Posterior cingulate gyrus (tissue), 11 donors: ENCODE measurements at regions not wholly inside any gene's neighbourhood (a gene's known extent, or its start where the extent isn't known, plus 50 kb on each side); places are given as distances from the start of the nearest gene placed in this dataset.
A peak's percentile ranks its signal among the peaks of the same experiment; 100 is the strongest.
"Not testable (repeated sequence)": the region's sequence is repeated elsewhere in the genome, so short reads cannot be mapped to it uniquely, and the experiment has no call there.

Experiments
- DNase-seq, 10 donors: peaks; one replicate each; pipeline versions ENCODE4 v3.0.0 to v3.0.0-alpha.2; 2020 to 2021; ENCODE audit warnings: mixed read lengths in 3 of 10
- intact Hi-C: fragments of 100-400 bp; cut with DNase I; formaldehyde crosslinking; loops from one replicate; pipeline ENCODE4 v1.15.1; 2023

GRCh38 chrX:39258331-39258730 lies 457.1 kb downstream of the MID1IP1 start:
- intact Hi-C loops, result no loop called here
- DNase-seq, result no peak

GRCh38 chrX:39260965-39261364 lies 459.7 kb downstream of the MID1IP1 start:
- intact Hi-C loops, result no loop called here
- DNase-seq, result no peak

- intact Hi-C loops, result no loop called here
- no peak for DNase-seq
These were observed 460.3 kb downstream of the MID1IP1 start for GRCh38 chrX:39261446-39262147.

DNA sequence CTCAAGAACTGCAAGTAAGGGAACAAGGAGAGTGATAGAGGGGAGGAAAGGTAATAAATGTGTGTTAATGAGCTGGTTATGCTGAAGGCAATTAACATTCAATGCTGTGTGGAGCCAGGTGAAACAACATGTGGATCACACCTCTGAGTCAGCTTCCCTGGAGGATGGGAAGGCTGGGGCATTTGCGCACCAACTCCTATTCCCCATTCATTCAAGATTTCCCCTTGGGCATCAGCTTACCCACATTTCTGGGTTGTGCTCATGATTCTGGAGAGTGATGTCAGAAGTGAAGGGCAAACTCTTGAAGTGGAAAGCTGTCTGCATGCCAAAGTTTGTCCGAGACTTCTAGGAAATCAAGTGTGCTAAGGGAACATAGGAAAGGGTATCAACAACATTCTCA lies 461.4 kb downstream of the MID1IP1 start:
- no peak for DNase-seq
- intact Hi-C loops, result no loop called here

DNA sequence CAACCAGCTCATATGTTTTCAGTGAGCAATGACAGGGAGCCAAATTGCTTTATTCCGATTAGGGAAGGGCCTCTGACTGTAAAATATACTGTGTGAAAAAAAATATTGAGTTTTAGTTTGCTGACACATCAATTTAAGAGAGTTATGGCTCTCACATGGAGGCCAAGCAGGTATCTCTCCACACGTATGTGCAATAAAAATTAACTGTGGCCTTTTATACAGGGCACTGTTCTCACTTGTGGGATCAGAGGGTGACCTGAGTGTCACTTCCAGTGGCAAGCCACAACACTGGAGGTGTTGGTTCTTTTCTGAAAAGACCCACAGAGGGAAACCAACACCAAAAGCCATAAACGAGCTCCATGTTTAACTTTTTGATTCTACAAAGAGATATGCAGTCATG lies 462.8 kb downstream of the MID1IP1 start:
- intact Hi-C loops, result no loop called here
- no peak for DNase-seq

GRCh38 chrX:39267176-39267575 lies 465.9 kb downstream of the MID1IP1 start:
- intact Hi-C loops, result no loop called here
- no peak for DNase-seq

GRCh38 chrX:39268207-39268606 lies 466.9 kb downstream of the MID1IP1 start:
- no peak for DNase-seq
- intact Hi-C loops, result no loop called here

GRCh38 chrX:39275500-39276068 lies 474.3 kb downstream of the MID1IP1 start:
- intact Hi-C loops, result no loop called here
- DNase-seq, result peak in 1 of 10 donors; percentile 69

DNA sequence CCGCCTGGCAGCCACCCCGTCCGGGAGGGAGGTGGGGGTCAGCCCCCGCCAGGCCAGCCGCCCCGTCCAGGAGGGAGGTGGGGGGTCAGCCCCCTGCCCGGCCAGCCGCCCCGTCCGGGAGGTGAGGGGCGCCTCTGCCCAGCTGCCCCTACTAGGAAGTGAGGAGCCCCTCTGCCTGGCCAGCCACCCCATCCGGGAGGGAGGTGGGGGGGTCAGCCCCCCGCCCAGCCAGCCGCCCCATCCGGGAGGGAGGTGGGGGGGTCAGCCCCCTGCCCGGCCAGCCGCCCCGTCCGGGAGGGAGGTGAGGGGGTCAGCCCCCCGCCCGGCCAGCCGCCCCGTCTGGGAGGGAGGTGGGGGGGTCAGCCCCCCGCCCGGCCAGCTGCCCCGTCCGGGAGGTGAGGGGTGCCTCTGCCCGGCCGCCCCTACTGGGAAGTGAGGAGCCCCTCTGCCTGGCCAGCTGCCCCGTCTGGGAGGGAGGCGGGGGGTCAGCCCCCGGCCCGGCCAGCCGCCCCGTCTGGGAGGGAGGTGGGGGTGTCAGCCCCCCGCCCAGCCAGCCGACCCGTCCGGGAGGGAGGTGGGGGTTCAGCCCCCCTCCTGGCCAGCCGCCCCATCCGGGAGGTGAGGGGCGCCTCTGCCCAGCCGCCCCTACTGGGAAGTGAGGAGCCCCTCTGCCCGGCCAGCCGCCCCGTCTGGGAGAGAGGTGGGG lies 476.6 kb downstream of the MID1IP1 start:
- peak in 1 of 10 donors; percentile 73 for DNase-seq
- intact Hi-C loops, result not testable (repeated sequence)

GRCh38 chrX:39283239-39283638 lies 482.0 kb downstream of the MID1IP1 start:
- intact Hi-C loops, result no loop called here
- no peak for DNase-seq

GRCh38 chrX:39288592-39288991 lies 487.3 kb downstream of the MID1IP1 start:
- intact Hi-C loops, result no loop called here
- DNase-seq, result no peak

DNA sequence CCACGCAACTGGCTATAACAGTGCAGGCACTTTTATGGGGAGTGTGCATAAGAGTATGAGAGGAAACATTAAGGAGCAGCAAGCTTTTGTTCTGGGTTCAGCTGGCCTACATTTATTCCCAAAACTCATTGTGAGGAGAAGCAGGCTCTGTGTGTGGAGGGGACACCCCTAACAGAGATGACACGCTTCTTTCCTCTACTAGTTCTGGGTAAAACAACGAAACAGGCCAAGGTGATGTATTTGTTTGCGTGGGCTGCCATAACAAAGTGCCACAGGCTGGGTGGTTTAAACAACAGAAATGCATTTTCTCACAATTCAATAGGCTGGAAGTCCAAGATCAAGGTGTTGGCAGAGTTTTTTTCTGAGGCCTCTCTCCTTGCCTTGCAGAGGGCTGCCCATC lies 488.6 kb downstream of the MID1IP1 start:
- no peak for DNase-seq
- intact Hi-C loops, result no loop called here

DNA sequence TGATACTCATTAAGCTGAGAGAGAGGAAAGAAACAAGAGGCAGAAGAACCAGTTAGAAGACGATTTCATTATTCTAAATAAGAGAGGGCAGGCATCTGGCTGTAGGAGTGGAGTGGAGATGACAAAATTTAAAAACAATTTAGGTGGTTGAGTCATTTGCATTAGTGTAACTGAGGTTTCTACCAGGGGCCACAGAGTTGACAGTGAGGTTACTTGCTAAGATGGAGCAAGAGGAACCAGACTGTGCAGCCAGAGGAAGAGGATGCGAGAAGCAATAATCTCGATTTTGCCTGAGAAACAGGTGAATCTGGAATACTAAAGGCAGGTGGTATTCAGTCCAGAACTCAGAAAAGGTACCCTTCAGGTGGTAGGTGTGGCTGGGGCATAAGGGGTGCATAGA lies 491.9 kb downstream of the MID1IP1 start:
- DNase-seq, result no peak
- intact Hi-C loops, result no loop called here

DNA sequence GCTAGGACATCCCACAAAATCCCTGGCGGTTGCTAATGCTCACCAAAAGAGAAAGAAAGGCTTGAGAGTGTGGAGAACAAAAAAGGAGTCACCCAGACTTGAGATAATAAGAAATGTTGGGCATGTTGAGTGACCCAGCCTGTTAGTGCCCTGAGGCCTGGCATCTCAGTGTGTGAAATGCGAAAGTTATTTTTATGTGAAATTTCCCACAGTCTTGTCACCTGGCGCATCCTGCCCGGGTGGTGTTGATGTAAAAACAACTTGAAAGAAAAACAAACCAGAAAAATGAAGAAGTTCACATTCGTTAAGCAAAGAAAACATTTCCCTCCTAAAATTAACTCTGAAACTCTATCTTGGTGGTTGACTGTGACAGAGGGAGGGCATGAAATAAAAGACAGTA lies 495.2 kb downstream of the MID1IP1 start:
- intact Hi-C loops, result no loop called here
- DNase-seq, result no peak

GRCh38 chrX:39298821-39299220 lies 497.6 kb downstream of the MID1IP1 start:
- intact Hi-C loops, result no loop called here
- DNase-seq, result no peak

GRCh38 chrX:39299615-39300014 lies 498.4 kb downstream of the MID1IP1 start:
- no peak for DNase-seq
- intact Hi-C loops, result no loop called here

- intact Hi-C loops, result no loop called here
- no peak for DNase-seq
These were observed 499.8 kb downstream of the MID1IP1 start for GRCh38 chrX:39301036-39301435.

GRCh38 chrX:39302838-39303237 lies 501.6 kb downstream of the MID1IP1 start:
- DNase-seq, result no peak
- intact Hi-C loops, result no loop called here

DNA sequence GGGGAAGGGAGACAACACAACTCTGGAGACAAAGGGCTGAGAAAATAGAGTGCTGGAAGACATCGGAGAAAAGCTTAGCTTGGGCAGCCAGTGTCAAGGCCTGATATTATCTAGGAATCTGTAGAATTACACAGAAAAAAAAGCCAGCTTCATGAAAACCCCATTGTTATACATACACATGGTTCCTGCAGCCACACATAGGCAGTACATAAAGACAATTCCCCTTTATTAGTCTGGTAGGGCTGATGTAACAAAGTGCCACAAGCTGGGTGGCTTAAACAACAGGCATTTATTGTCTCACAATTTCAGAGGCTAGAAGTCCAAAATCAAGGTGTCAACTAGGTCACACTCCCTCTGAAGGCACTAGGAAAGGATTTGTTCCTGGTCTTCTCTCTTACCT lies 503.5 kb downstream of the MID1IP1 start:
- no peak for DNase-seq
- intact Hi-C loops, result no loop called here

GRCh38 chrX:39307488-39307887 lies 506.2 kb downstream of the MID1IP1 start:
- DNase-seq, result no peak
- intact Hi-C loops, result no loop called here

- no peak for DNase-seq
- intact Hi-C loops, result no loop called here
These were observed 506.9 kb downstream of the MID1IP1 start for GRCh38 chrX:39308126-39308525.

DNA sequence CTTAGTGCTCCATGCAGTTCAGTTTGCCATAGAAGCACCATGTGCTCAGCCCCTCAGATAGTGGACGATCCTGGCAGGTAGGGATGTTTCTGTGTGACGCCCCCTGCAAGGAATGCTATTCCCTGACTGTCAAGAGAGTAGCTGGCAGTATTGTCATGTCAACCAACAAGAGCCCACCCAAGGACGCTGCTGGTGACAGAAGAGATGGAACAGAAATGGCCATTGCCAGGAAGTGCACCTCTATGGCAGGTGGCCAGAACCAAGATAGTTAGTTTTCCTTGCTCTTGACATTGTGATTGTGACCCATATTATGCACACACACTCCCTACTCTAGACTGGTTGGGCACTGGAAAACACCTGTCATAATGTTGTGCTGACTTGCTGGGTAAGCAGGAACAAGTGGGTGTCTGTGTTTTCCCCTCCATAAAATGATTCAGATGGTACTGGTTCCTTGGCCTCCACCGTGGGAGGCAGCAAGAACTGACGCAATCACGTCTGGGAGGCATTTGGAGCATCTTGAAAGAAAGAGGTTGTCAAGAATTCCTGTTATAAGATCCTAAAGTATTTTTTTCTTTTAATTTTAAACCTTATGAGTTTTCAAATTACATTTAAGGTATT lies 507.9 kb downstream of the MID1IP1 start:
- DNase-seq, result peak in 2 of 10 donors; percentile 11 to 49
- intact Hi-C loops, result no loop called here
